Osteoblast (primary cell): ENCODE measurements at regions not wholly inside any gene's neighbourhood (a gene's known extent, or its start where the extent isn't known, plus 50 kb on each side); places are given as distances from the start of the nearest gene placed in this dataset.

Experiments
- DNase-seq: peaks from one replicate; pipeline ENCODE4 v3.0.0; 2011; ENCODE audit warnings: low spot score, mixed read lengths; ENCODE audit not compliant: insufficient read length; ENCODE audit errors: missing footprints
- H2AFZ ChIP-seq: 2 replicates; pipeline ENCODE4 v1.6.0; 2011; ENCODE audit warnings: mild to moderate bottlenecking, low read length
- H3K27ac ChIP-seq: 2 replicates; pipeline ENCODE4 v1.5.1; 2011; ENCODE audit warnings: mild to moderate bottlenecking, low read depth, low read length, moderate library complexity
- H3K27me3 ChIP-seq: 2 replicates; pipeline ENCODE4 v1.6.0; 2012; ENCODE audit warnings: mild to moderate bottlenecking, control low read depth, inconsistent platforms, low read length, moderate library complexity; ENCODE audit not compliant: insufficient read depth
- H3K36me3 ChIP-seq: 2 replicates; pipeline ENCODE4 v1.5.1; 2011; ENCODE audit warnings: mild to moderate bottlenecking, low read length, control low read depth, moderate library complexity; ENCODE audit not compliant: insufficient read depth
- H3K4me1 ChIP-seq: 2 replicates; pipeline ENCODE4 v1.5.1; 2011; ENCODE audit warnings: mild to moderate bottlenecking, low read length, control low read depth, moderate library complexity; ENCODE audit not compliant: insufficient read depth
- H3K4me2 ChIP-seq: 2 replicates; pipeline ENCODE4 v1.6.0; 2011; ENCODE audit warnings: mild to moderate bottlenecking, low read length; ENCODE audit not compliant: insufficient read depth
- H3K4me3 ChIP-seq: fragments of 200-600 bp; sonication (generic); 3 replicates; pipeline ENCODE4 v1.5.1; 2012; ENCODE audit warnings: mild to moderate bottlenecking, low read length, inconsistent platforms; ENCODE audit not compliant: insufficient read depth
- H3K79me2 ChIP-seq: 2 replicates; pipeline ENCODE4 v1.6.0; 2012; ENCODE audit warnings: mild to moderate bottlenecking, low read length, control low read depth, inconsistent platforms; ENCODE audit not compliant: insufficient read depth
- H3K9me3 ChIP-seq: 2 replicates; pipeline ENCODE4 v1.5.1; 2011; ENCODE audit warnings: low read depth, low read length, control low read depth
- H4K20me1 ChIP-seq: 2 replicates; pipeline ENCODE4 v1.6.0; 2012; ENCODE audit warnings: mild to moderate bottlenecking, low read length, control low read depth; ENCODE audit not compliant: insufficient read depth
- CTCF ChIP-seq: IDR thresholded peaks from 2 replicates; pipeline ENCODE4 v1.5.1; 2011; ENCODE audit warnings: mild to moderate bottlenecking, low read depth, low read length, moderate library complexity; ENCODE audit errors: extremely low read depth

- H3K79me2 ChIP-seq: no peaks in the 10 kb centered on the region
- no peaks in the 10 kb centered on the region for H3K9me3 ChIP-seq
- H3K27me3 ChIP-seq: no peaks in the 10 kb centered on the region
- H3K4me1 ChIP-seq: no peaks in the 10 kb centered on the region
- H2AFZ ChIP-seq: no peak overlapping the region
- no peak for TF ChIP-seq CTCF
- no peak overlapping the region for H3K27ac ChIP-seq
- DNase-seq: no peak
- no peak overlapping the region for H3K4me3 ChIP-seq
- no peaks in the 10 kb centered on the region for H3K36me3 ChIP-seq
- no peak overlapping the region for H3K4me2 ChIP-seq
- no peaks in the 10 kb centered on the region for H4K20me1 ChIP-seq
Observed at GRCh38 chr2:167607211-167607610, 640.2 kb downstream of the STK39 start.

GRCh38 chr2:167602122-167602521 lies 645.3 kb downstream of the STK39 start:
- Histone ChIP-seq H2AFZ (no peak overlapping the region), H3K36me3 (no peaks in the 10 kb centered on the region), H4K20me1 (no peaks in the 10 kb centered on the region), H3K27ac (no peak overlapping the region), H3K27me3 (no peaks in the 10 kb centered on the region), H3K9me3 (no peaks in the 10 kb centered on the region), H3K4me3 (no peak overlapping the region), H3K4me1 (no peaks in the 10 kb centered on the region), H3K79me2 (no peaks in the 10 kb centered on the region), H3K4me2 (no peak overlapping the region)
- no peak for DNase-seq
- no peak for TF ChIP-seq CTCF

- H3K36me3 ChIP-seq: no peaks in the 10 kb centered on the region
- H3K27ac ChIP-seq: no peak overlapping the region
- H4K20me1 ChIP-seq: no peaks in the 10 kb centered on the region
- no peak for TF ChIP-seq CTCF
- no peaks in the 10 kb centered on the region for H3K79me2 ChIP-seq
- H3K4me3 ChIP-seq: no peak overlapping the region
- H3K27me3 ChIP-seq: no peaks in the 10 kb centered on the region
- no peak overlapping the region for H2AFZ ChIP-seq
- no peak overlapping the region for H3K4me2 ChIP-seq
- H3K4me1 ChIP-seq: no peaks in the 10 kb centered on the region
- H3K9me3 ChIP-seq: no peaks in the 10 kb centered on the region
- DNase-seq: no peak
Observed at GRCh38 chr2:167599219-167599618, 648.2 kb downstream of the STK39 start.

- H3K36me3 ChIP-seq: no peaks in the 10 kb centered on the region
- H3K4me1 ChIP-seq: no peaks in the 10 kb centered on the region
- no peak overlapping the region for H3K4me2 ChIP-seq
- no peak for DNase-seq
- H3K27me3 ChIP-seq: no peaks in the 10 kb centered on the region
- no peaks in the 10 kb centered on the region for H4K20me1 ChIP-seq
- H3K79me2 ChIP-seq: no peaks in the 10 kb centered on the region
- H2AFZ ChIP-seq: no peak overlapping the region
- H3K9me3 ChIP-seq: no peaks in the 10 kb centered on the region
- no peak for TF ChIP-seq CTCF
- H3K4me3 ChIP-seq: no peak overlapping the region
- no peak overlapping the region for H3K27ac ChIP-seq
Observed at GRCh38 chr2:167595839-167596471, 651.4 kb downstream of the STK39 start.
